IMR-90 (cell line): ENCODE measurements at regions not wholly inside any gene's neighbourhood (a gene's known extent, or its start where the extent isn't known, plus 50 kb on each side); places are given as distances from the start of the nearest gene placed in this dataset.

Experiments used
- ATAC-seq: fragments of 200-7000 bp; cut with Tn5 transposase; 2 replicates; pipeline ENCODE4 v1.9.1; 2020; ENCODE audit warnings: low read depth, mild to moderate bottlenecking, moderate library complexity
- BruUV-seq: library from RNA; stranded (reverse); fragments of 400-500 nt; replicated peaks from 2 replicates; lab custom pipeline; 2021; lab: Mats Ljungman, UMichigan
- CTCF ChIA-PET: fragments of 300-600 bp; formaldehyde crosslinking; extraction: SDS; loops from one replicate; lab custom pipeline; 2021; ENCODE audit warnings: antibody characterized with exemption; lab: Yijun Ruan, JAX
- POLR2A ChIA-PET: fragments of 300-600 bp; sonication (Branson Sonifier 250); formaldehyde crosslinking; loops from one replicate; lab custom pipeline; 2022; ENCODE audit warnings: antibody characterized with exemption; ENCODE audit not compliant: unreplicated experiment; lab: Charles Lee
- DNase-seq: peaks from one replicate; pipeline ENCODE4 v3.0.0; 2013
- H2AFZ ChIP-seq: replicated peaks from 2 replicates; pipeline ENCODE3; 2013; ENCODE audit warnings: low read length, mild to moderate bottlenecking; ENCODE audit not compliant: poor library complexity
- H2AK5ac ChIP-seq: 2 replicates; pipeline ENCODE4 v1.6.1; 2013; ENCODE audit warnings: low read depth, low read length, inconsistent platforms
- H2AK9ac ChIP-seq: replicated peaks from 2 replicates; pipeline ENCODE3; 2013; ENCODE audit warnings: mild to moderate bottlenecking, low read depth, low read length, moderate library complexity; ENCODE audit not compliant: poor library complexity
- H2BK120ac ChIP-seq: 2 replicates; pipeline ENCODE4 v1.6.1; 2013; ENCODE audit warnings: low read depth, low read length, inconsistent platforms
- H2BK15ac ChIP-seq: 3 replicates; pipeline ENCODE4 v1.6.1; 2013; ENCODE audit warnings: low read depth, low read length, inconsistent platforms
- H2BK20ac ChIP-seq: 2 replicates; pipeline ENCODE4 v1.6.1; 2013; ENCODE audit warnings: low read depth, mild to moderate bottlenecking, inconsistent platforms, low read length, moderate library complexity
- H2BK5ac ChIP-seq: 2 replicates; pipeline ENCODE4 v1.6.1; 2013; ENCODE audit warnings: mild to moderate bottlenecking, low read depth, low read length, inconsistent platforms; ENCODE audit not compliant: poor library complexity, severe bottlenecking
- H3K14ac ChIP-seq: replicated peaks from 2 replicates; pipeline ENCODE4 v1.6.1; 2013; ENCODE audit warnings: low read depth, low read length, inconsistent platforms
- H3K18ac ChIP-seq: 2 replicates; pipeline ENCODE4 v1.6.1; 2013; ENCODE audit warnings: low read depth, low read length, control low read depth
- H3K23ac ChIP-seq: 2 replicates; pipeline ENCODE4 v1.6.1; 2013; ENCODE audit warnings: low read depth, low read length, inconsistent platforms
- H3K27ac ChIP-seq: 2 replicates; pipeline ENCODE4 v1.5.1; 2013; ENCODE audit warnings: mild to moderate bottlenecking, control low read depth, low read length; ENCODE audit not compliant: insufficient read depth
- H3K27me3 ChIP-seq: 2 replicates; pipeline ENCODE4 v1.6.1; 2013; ENCODE audit warnings: low read length; ENCODE audit not compliant: control insufficient read depth, insufficient read depth
- H3K36me3 ChIP-seq: 2 replicates; pipeline ENCODE4 v1.6.1; 2013; ENCODE audit warnings: low read length, mixed read lengths; ENCODE audit not compliant: control insufficient read depth, insufficient read depth
- H3K4ac ChIP-seq: 2 replicates; pipeline ENCODE4 v1.6.1; 2013; ENCODE audit warnings: low read depth, low read length, inconsistent platforms
- H3K4me1 ChIP-seq: 2 replicates; pipeline ENCODE4 v1.6.1; 2013; ENCODE audit warnings: low read length, mixed read lengths; ENCODE audit not compliant: control insufficient read depth, insufficient read depth
- H3K4me2 ChIP-seq: 2 replicates; pipeline ENCODE4 v1.6.1; 2013; ENCODE audit warnings: low read depth, mild to moderate bottlenecking, control low read depth, low read length, moderate library complexity
- H3K4me3 ChIP-seq: 2 replicates; pipeline ENCODE4 v1.5.1; 2013; ENCODE audit warnings: low read depth, mild to moderate bottlenecking, control low read depth, low read length, moderate library complexity; ENCODE audit not compliant: insufficient read depth
- H3K56ac ChIP-seq: 2 replicates; pipeline ENCODE4 v1.6.1; 2013; ENCODE audit warnings: low read length, inconsistent platforms; ENCODE audit not compliant: insufficient read depth; ENCODE audit errors: extremely low read depth
- H3K79me1 ChIP-seq, 2 experiments: 2 replicates each; pipeline ENCODE4 v1.6.1; 2013; ENCODE audit warnings: low read length in 2 of 2, inconsistent platforms in 1 of 2, low read depth in 1 of 2
- H3K9ac ChIP-seq: 2 replicates; pipeline ENCODE4 v1.6.1; 2013; ENCODE audit warnings: low read depth, low read length, control low read depth
- H3K9me1 ChIP-seq: 2 replicates; pipeline ENCODE4 v1.6.1; 2013; ENCODE audit warnings: low read length, inconsistent platforms; ENCODE audit not compliant: insufficient read depth
- H3K9me3 ChIP-seq: 2 replicates; pipeline ENCODE4 v1.6.1; 2013; ENCODE audit warnings: low read length; ENCODE audit not compliant: control insufficient read depth, insufficient read depth
- H4K20me1 ChIP-seq: 2 replicates; pipeline ENCODE4 v1.6.1; 2013; ENCODE audit warnings: low read length, inconsistent platforms; ENCODE audit not compliant: insufficient read depth
- H4K5ac ChIP-seq: 2 replicates; pipeline ENCODE4 v1.6.1; 2013; ENCODE audit warnings: mild to moderate bottlenecking, low read depth, low read length, control low read depth
- H4K8ac ChIP-seq, 2 experiments: 2 replicates each; pipeline ENCODE4 v1.6.1; 2013; ENCODE audit warnings: low read depth in 2 of 2, low read length in 2 of 2, control low read depth in 1 of 2, inconsistent platforms in 1 of 2
- H4K91ac ChIP-seq: 2 replicates; pipeline ENCODE4 v1.6.1; 2013; ENCODE audit warnings: low read depth, low read length, inconsistent platforms; ENCODE audit not compliant: insufficient read depth
- CEBPB ChIP-seq: IDR thresholded peaks from 2 replicates; pipeline ENCODE4 v1.6.1; 2012; ENCODE audit warnings: low read depth, low read length, improper control_type of control experiment
- CHD1 ChIP-seq: IDR thresholded peaks from 2 replicates; pipeline ENCODE4 v1.6.1; 2012; ENCODE audit warnings: low read depth, low read length, improper control_type of control experiment
- CTCF ChIP-seq: conservative IDR thresholded peaks from 2 replicates; pipeline ENCODE4 v1.5.1; 2012; ENCODE audit warnings: mild to moderate bottlenecking, low read depth, low read length, improper control_type of control experiment
- ELK1 ChIP-seq: fragments of 150-350 bp; IDR thresholded peaks from 2 replicates; pipeline ENCODE4 v1.6.1; 2016; ENCODE audit warnings: low read depth, mild to moderate bottlenecking, low read length, moderate library complexity, borderline replicate concordance
- MAFK ChIP-seq: IDR thresholded peaks from 2 replicates; pipeline ENCODE4 v1.6.1; 2012; ENCODE audit warnings: low read depth, low read length, improper control_type of control experiment
- MAZ ChIP-seq: IDR thresholded peaks from 2 replicates; pipeline ENCODE4 v1.6.1; 2012; ENCODE audit warnings: low read depth, mild to moderate bottlenecking, low read length, improper control_type of control experiment, moderate library complexity, borderline replicate concordance
- MXI1 ChIP-seq: IDR thresholded peaks from 2 replicates; pipeline ENCODE4 v1.6.1; 2012; ENCODE audit warnings: low read depth, mild to moderate bottlenecking, low read length, moderate library complexity, borderline replicate concordance
- NFE2L2 ChIP-seq: fragments of 150-350 bp; IDR thresholded peaks from 2 replicates; pipeline ENCODE4 v1.6.1; 2016; ENCODE audit warnings: low read depth, mild to moderate bottlenecking, low read length
- POLR2A ChIP-seq: IDR thresholded peaks from 2 replicates; pipeline ENCODE4 v1.6.1; 2012; ENCODE audit warnings: mild to moderate bottlenecking, low read depth, low read length
- RAD21 ChIP-seq: IDR thresholded peaks from 2 replicates; pipeline ENCODE4 v1.6.1; 2012; ENCODE audit warnings: low read length, improper control_type of control experiment
- RCOR1 ChIP-seq: IDR thresholded peaks from 2 replicates; pipeline ENCODE4 v1.6.1; 2012; ENCODE audit warnings: mild to moderate bottlenecking, low read length, improper control_type of control experiment; ENCODE audit not compliant: insufficient replicate concordance
- SMC3 ChIP-seq: fragments of 150-350 bp; IDR thresholded peaks from 2 replicates; pipeline ENCODE4 v1.6.1; 2016; ENCODE audit warnings: low read depth, mild to moderate bottlenecking, antibody characterized with exemption, low read length, moderate library complexity
- USF2 ChIP-seq: fragments of 150-350 bp; IDR thresholded peaks from 2 replicates; pipeline ENCODE4 v1.6.1; 2017; ENCODE audit warnings: mild to moderate bottlenecking, antibody characterized with exemption, low read length, low read depth
- WGBS, 2 experiments: methylation state at CpG; one replicate each; pipeline versions ENCODE4 v1.1.5 to v1.1.7; 2013; ENCODE audit warnings: missing lambda C conversion rate in 2 of 2; ENCODE audit not compliant: insufficient read length in 1 of 2; ENCODE audit errors: extremely low coverage in 2 of 2; 5-methylcytosine and 5-hydroxymethylcytosine counted together
- dilution Hi-C: fragments of 300-500 bp; cut with HindIII; formaldehyde crosslinking; loops from one replicate; pipeline ENCODE4 v1.14.3; 2018; ENCODE audit warnings: low sequenced_read_pairs; ENCODE audit not compliant: unreplicated experiment
- in situ Hi-C: fragments of 300-500 bp; cut with MboI; formaldehyde crosslinking; loops from 3 replicates; pipeline ENCODE4 v1.14.3; 2019; ENCODE audit warnings: low sequenced_read_pairs, inconsistent platforms, mixed read lengths
- intact Hi-C: fragments of 100-400 bp; cut with micrococcal nuclease; formaldehyde crosslinking; loops from 2 replicates; pipeline ENCODE4 v1.10.0; 2022

GRCh38 chr12:86572455-86572854 lies 316.3 kb upstream of the MGAT4C start:
- H3K23ac ChIP-seq: no peak overlapping the region
- TF ChIP-seq POLR2A (no peak), MXI1 (no peak), CTCF (no peak), MAZ (no peak), CEBPB (no peak), SMC3 (no peak), USF2 (no peak), RCOR1 (no peak), RAD21 (no peak), CHD1 (no peak), MAFK (no peak), NFE2L2 (no peak), ELK1 (no peak)
- H3K18ac ChIP-seq: no peak overlapping the region
- in situ Hi-C loops (no loop called here), dilution Hi-C loops (no loop called here), intact Hi-C loops (no loop called here)
- ChIA-PET POLR2A (no interaction called here), CTCF (no interaction called here)
- H2AK9ac ChIP-seq: no peak overlapping the region
- no peaks in the 10 kb centered on the region for H3K4me1 ChIP-seq
- no peak overlapping the region for H3K14ac ChIP-seq
- no peak overlapping the region for H2BK15ac ChIP-seq
- 0 out of 2 replicates have a peak, but pooled peaks cover 1% of the 10 kb centered on the region for H3K9me3 ChIP-seq
- no peak overlapping the region for H2BK20ac ChIP-seq
- no peaks in the 10 kb centered on the region for H3K36me3 ChIP-seq
- BruUV-seq: no TSS peak
- no peaks in the 10 kb centered on the region for H3K79me1 ChIP-seq
- ATAC-seq: no peak
- no peak overlapping the region for H4K5ac ChIP-seq
- H2BK120ac ChIP-seq: no peak overlapping the region
- no peak overlapping the region for H3K4me2 ChIP-seq
- no peak overlapping the region for H3K9ac ChIP-seq
- H2BK5ac ChIP-seq: no peak overlapping the region
- H3K27me3 ChIP-seq: no peaks in the 10 kb centered on the region
- H2AK5ac ChIP-seq: no peak overlapping the region
- H2AFZ ChIP-seq: no peak overlapping the region
- 0% methylated on average over 1 of the region's 1 CpG; no CpG with 5 or more reads in 1 of the 2 experiments for WGBS, 2 experiments
- H3K27ac ChIP-seq: no peak overlapping the region
- no peak overlapping the region for H3K4ac ChIP-seq
- DNase-seq: no peak
- H4K91ac ChIP-seq: no peak overlapping the region
- no peaks in the 10 kb centered on the region for H4K20me1 ChIP-seq
- no peak overlapping the region for H3K56ac ChIP-seq
- H3K4me3 ChIP-seq: no peak overlapping the region
- no peaks in the 10 kb centered on the region for H3K9me1 ChIP-seq
- no peak overlapping the region for H4K8ac ChIP-seq
